ENCODE measurements at regions not wholly inside any gene's neighbourhood (a gene's known extent, or its start where the extent isn't known, plus 50 kb on each side); places are given as distances from the start of the nearest gene placed in this dataset.

DNA sequence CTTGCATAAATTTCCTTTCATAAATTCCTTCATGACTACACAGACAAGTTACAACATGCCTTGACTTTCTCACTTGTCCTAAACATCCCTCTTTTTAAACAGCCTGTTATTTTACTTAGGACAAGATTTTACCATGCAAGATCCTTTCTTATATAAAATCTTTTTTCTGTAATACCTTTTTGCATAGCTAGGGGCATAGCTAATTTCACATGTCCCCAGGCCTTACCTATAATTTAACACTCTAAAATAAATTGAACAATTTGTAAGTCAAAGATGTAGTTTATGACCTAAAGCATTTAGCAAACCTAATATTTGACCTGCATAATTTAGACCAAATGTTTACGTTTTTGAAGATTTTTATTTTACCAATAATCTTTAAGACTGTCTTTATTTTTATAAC, 396.3 kb upstream of the FSTL5 start:
- TF ChIP-seq, protein P1, sequence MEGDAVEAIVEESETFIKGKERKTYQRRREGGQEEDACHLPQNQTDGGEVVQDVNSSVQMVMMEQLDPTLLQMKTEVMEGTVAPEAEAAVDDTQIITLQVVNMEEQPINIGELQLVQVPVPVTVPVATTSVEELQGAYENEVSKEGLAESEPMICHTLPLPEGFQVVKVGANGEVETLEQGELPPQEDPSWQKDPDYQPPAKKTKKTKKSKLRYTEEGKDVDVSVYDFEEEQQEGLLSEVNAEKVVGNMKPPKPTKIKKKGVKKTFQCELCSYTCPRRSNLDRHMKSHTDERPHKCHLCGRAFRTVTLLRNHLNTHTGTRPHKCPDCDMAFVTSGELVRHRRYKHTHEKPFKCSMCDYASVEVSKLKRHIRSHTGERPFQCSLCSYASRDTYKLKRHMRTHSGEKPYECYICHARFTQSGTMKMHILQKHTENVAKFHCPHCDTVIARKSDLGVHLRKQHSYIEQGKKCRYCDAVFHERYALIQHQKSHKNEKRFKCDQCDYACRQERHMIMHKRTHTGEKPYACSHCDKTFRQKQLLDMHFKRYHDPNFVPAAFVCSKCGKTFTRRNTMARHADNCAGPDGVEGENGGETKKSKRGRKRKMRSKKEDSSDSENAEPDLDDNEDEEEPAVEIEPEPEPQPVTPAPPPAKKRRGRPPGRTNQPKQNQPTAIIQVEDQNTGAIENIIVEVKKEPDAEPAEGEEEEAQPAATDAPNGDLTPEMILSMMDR (IDR thresholded peaks at IDR 0.05) = no peak
- Histone ChIP-seq H3K9me3 (no peaks in the 10 kb centered on the region), H3K4me3 (no peak overlapping the region), H3K36me3 (ENCODE audit: low read depth) (no peaks in the 10 kb centered on the region), H3K4me1 (ENCODE audit: low read depth) (no peaks in the 10 kb centered on the region)
- ATAC-seq = no peak
- DNase-seq = no peak
- intact Hi-C loops (cut with DNase I, micrococcal nuclease) = no loop called here

DNA sequence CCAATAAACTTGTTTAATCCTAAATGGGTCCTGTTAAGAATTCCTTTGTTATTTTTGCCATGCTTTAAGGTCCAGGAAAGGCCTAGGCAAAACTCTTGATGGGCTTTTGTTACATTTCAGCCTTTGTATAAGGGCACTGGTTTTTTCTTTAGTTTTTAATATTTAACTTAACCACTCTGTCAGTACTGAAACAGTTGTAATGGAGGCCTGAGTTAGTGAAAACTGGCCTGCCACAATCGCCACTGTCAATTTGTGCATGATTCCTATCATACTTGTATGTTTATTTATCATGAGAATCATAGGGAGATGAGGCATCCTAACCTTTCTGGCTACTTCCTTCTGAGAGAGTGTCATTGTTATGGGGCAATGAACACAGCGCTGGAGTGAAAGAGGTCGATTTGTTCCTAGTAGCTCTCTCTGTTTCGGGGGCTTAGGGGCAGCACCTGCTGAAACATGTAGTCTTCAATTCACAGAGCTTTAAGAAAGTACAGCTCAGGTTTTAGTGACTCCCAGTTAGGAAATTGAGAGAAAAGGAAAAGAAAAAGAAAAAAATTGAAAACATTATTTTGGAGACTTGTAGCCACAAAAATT, 393.8 kb upstream of the FSTL5 start:
- no peak for ATAC-seq
- no peak for DNase-seq
- intact Hi-C loops (cut with DNase I, micrococcal nuclease) = no loop called here
- no peak overlapping the region for H3K4me3 ChIP-seq
- H3K36me3 ChIP-seq (ENCODE audit: low read depth) = no peaks in the 10 kb centered on the region
- TF ChIP-seq, protein P1 (IDR thresholded peaks at IDR 0.05) = no peak
- H3K4me1 ChIP-seq (ENCODE audit: low read depth) = no peaks in the 10 kb centered on the region
- H3K9me3 ChIP-seq = no peaks in the 10 kb centered on the region

DNA sequence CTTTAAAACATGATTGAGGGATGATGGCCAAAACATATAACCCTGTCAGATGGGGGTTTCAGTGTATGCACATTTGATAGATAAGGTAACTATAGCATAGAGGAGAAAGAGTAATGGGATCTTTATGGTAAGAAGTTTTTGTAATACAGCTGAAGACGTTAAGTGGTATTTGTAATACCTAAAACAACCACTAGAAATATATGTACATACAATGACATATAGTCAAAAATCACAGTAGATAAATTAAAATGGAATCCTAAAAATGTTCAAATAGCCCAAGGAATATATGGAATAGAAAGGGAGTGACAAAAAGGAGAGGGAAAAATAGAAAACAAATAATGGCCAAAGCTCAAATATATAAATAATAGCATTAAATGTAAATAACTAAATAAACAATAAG, 371.3 kb upstream of the FSTL5 start:
- no peak for ATAC-seq
- no peaks in the 10 kb centered on the region for H3K36me3 ChIP-seq (ENCODE audit: low read depth)
- DNase-seq = no peak
- H3K9me3 ChIP-seq = no peaks in the 10 kb centered on the region
- H3K4me3 ChIP-seq = no peak overlapping the region
- TF ChIP-seq, protein P1 (IDR thresholded peaks at IDR 0.05) = no peak
- intact Hi-C loops (cut with DNase I, micrococcal nuclease) = no loop called here
- H3K4me1 ChIP-seq (ENCODE audit: low read depth) = no peaks in the 10 kb centered on the region

DNA sequence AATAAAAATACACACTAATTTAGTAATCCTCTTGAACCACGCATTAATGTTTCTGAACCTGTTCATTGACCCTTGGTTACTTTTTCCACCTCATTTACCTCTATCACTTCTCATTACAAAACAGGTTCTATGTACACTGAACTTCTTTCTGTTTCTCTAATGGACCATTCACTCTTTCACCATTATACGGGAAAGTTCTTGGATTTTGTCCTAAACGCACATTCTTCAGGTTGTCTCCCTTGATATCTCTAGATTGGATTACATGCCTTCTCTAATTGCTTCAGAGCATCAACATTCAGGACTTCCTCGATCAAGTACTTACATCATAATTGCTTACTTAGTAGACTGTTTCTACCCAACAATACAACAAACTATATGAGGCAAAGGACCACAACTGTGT, 359.4 kb upstream of the FSTL5 start:
- Histone ChIP-seq H3K9me3 (no peaks in the 10 kb centered on the region), H3K4me1 (ENCODE audit: low read depth) (no peaks in the 10 kb centered on the region), H3K36me3 (ENCODE audit: low read depth) (no peaks in the 10 kb centered on the region), H3K4me3 (no peak overlapping the region)
- TF ChIP-seq, protein P1 (IDR thresholded peaks at IDR 0.05) = no peak
- DNase-seq = no peak
- intact Hi-C loops (cut with DNase I, micrococcal nuclease) = no loop called here
- no peak for ATAC-seq

DNA sequence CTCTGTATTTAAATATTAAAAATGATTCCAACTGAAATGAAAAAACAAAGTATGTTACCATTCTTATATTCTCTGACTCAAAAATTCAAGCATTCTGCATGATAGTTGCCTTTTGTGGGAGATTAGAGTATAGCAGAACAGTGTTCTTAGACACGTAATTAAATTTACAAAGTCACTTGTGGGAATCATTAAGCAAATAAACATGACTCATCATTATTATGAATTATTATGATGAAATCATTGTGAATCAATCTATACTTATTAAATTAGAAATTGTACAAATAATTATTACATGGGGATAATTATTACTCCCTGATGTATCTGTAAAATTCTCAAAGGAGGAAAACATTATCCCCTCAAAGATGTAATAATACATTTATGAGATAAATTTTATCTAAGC, 358.9 kb upstream of the FSTL5 start:
- Histone ChIP-seq H3K36me3 (ENCODE audit: low read depth) (no peaks in the 10 kb centered on the region), H3K9me3 (no peaks in the 10 kb centered on the region), H3K4me1 (ENCODE audit: low read depth) (no peaks in the 10 kb centered on the region), H3K4me3 (no peak overlapping the region)
- no peak for DNase-seq
- TF ChIP-seq, protein P1 (IDR thresholded peaks at IDR 0.05) = no peak
- intact Hi-C loops (cut with DNase I, micrococcal nuclease) = no loop called here
- no peak for ATAC-seq

DNA sequence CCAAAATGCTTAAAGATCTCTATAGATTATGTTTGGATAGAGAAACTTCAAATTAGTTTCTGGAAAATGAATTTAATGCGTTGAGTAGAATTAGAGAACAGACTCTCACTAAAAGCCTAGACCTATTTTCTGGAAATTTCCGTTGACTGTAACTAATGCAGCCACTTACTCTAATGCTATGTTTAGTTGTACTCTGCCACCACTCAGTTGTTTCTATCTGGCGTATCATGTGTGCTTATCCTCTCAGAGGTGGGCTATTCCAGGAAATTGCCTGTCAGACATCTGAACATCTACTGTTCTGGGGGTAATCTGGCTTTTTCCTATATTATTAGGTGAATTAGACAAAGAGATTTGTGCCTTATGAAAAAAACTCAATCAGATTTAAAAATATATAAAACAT, 347.1 kb upstream of the FSTL5 start:
- no peaks in the 10 kb centered on the region for H3K4me1 ChIP-seq (ENCODE audit: low read depth)
- no peak overlapping the region for H3K4me3 ChIP-seq
- no peak for DNase-seq
- H3K36me3 ChIP-seq (ENCODE audit: low read depth) = no peaks in the 10 kb centered on the region
- intact Hi-C loops (cut with DNase I, micrococcal nuclease) = no loop called here
- TF ChIP-seq, protein P1 (IDR thresholded peaks at IDR 0.05) = no peak
- ATAC-seq = no peak
- no peaks in the 10 kb centered on the region for H3K9me3 ChIP-seq
